GM11168 (cell line): ENCODE measurements at regions not wholly inside any gene's neighbourhood (a gene's known extent, or its start where the extent isn't known, plus 50 kb on each side); places are given as distances from the start of the nearest gene placed in this dataset.

Source experiments
- in situ Hi-C: fragments of 300-500 bp; cut with MboI; formaldehyde crosslinking; loops from one replicate; pipeline ENCODE4 v1.12.0; 2022; ENCODE audit warnings: low sequenced_read_pairs; ENCODE audit not compliant: unreplicated experiment

- in situ Hi-C loops, result loop anchor here (25.0 kb wide), 1 partner anchor 719 kb away; no protein-coding TSS in a partner anchor
Measured at GRCh38 chr10:30793093-30793492, 163.5 kb upstream of the LYZL2 start.

GRCh38 chr10:30792025-30792424 lies 162.5 kb upstream of the LYZL2 start:
- in situ Hi-C loops, result loop anchor here (25.0 kb wide), 1 partner anchor 720 kb away; no protein-coding TSS in a partner anchor

- in situ Hi-C loops, result loop anchor here (25.0 kb wide), 1 partner anchor 721 kb away; no protein-coding TSS in a partner anchor
Measured at GRCh38 chr10:30791197-30791611, 161.7 kb upstream of the LYZL2 start.

- in situ Hi-C loops, result loop anchor here (10.0 to 25.0 kb wide), 2 partner anchors 722 to 995 kb away; no protein-coding TSS in a partner anchor
Measured at GRCh38 chr10:30789806-30790205, 160.3 kb upstream of the LYZL2 start.

- in situ Hi-C loops, result loop anchor here (10.0 to 25.0 kb wide), 2 partner anchors 724 to 996 kb away; no protein-coding TSS in a partner anchor
Measured at GRCh38 chr10:30788307-30788706, 158.8 kb upstream of the LYZL2 start.

- in situ Hi-C loops, result loop anchor here (10.0 to 25.0 kb wide), 2 partner anchors 725 to 998 kb away; no protein-coding TSS in a partner anchor
Measured at GRCh38 chr10:30786906-30787305, 157.4 kb upstream of the LYZL2 start.

- in situ Hi-C loops, result loop anchor here (10.0 to 25.0 kb wide), 2 partner anchors 726 to 999 kb away; no protein-coding TSS in a partner anchor
Measured at GRCh38 chr10:30786131-30786530, 156.6 kb upstream of the LYZL2 start.

GRCh38 chr10:30784897-30785605 lies 155.5 kb upstream of the LYZL2 start:
- in situ Hi-C loops, result loop anchor here (10.0 to 25.0 kb wide), 2 partner anchors 727 to 1000 kb away; no protein-coding TSS in a partner anchor

GRCh38 chr10:30784524-30784896 lies 155.0 kb upstream of the LYZL2 start:
- in situ Hi-C loops, result loop anchor here (10.0 to 25.0 kb wide), 2 partner anchors 728 to 1000 kb away; no protein-coding TSS in a partner anchor

GRCh38 chr10:30783939-30784501 lies 154.5 kb upstream of the LYZL2 start:
- in situ Hi-C loops, result loop anchor here (10.0 to 25.0 kb wide), 2 partner anchors 728 to 1001 kb away; no protein-coding TSS in a partner anchor

GRCh38 chr10:30782537-30783461 lies 153.2 kb upstream of the LYZL2 start:
- in situ Hi-C loops, result loop anchor here (10.0 to 25.0 kb wide), 2 partner anchors 730 to 1002 kb away; no protein-coding TSS in a partner anchor

GRCh38 chr10:30782157-30782536 lies 152.6 kb upstream of the LYZL2 start:
- in situ Hi-C loops, result loop anchor here (10.0 to 25.0 kb wide), 2 partner anchors 730 to 1003 kb away; no protein-coding TSS in a partner anchor

GRCh38 chr10:30781670-30782121 lies 152.1 kb upstream of the LYZL2 start:
- in situ Hi-C loops, result loop anchor here (10.0 to 25.0 kb wide), 2 partner anchors 731 to 1003 kb away; no protein-coding TSS in a partner anchor

GRCh38 chr10:30778769-30779168 lies 149.2 kb upstream of the LYZL2 start:
- in situ Hi-C loops, result loop anchor here (25.0 kb wide), 1 partner anchor 734 kb away; no protein-coding TSS in a partner anchor

- in situ Hi-C loops, result loop anchor here (25.0 kb wide), 1 partner anchor 736 kb away; no protein-coding TSS in a partner anchor
Measured at GRCh38 chr10:30775779-30776591, 146.4 kb upstream of the LYZL2 start.

GRCh38 chr10:30774261-30774660 lies 144.7 kb upstream of the LYZL2 start:
- in situ Hi-C loops, result no loop called here

- in situ Hi-C loops, result no loop called here
Measured at GRCh38 chr10:30773501-30773900, 143.9 kb upstream of the LYZL2 start.

GRCh38 chr10:30770816-30771215 lies 141.3 kb upstream of the LYZL2 start:
- in situ Hi-C loops, result no loop called here

GRCh38 chr10:30770229-30770628 lies 140.7 kb upstream of the LYZL2 start:
- in situ Hi-C loops, result no loop called here
